HG02642 (cell line): ENCODE measurements at regions not wholly inside any gene's neighbourhood (a gene's known extent, or its start where the extent isn't known, plus 50 kb on each side); places are given as distances from the start of the nearest gene placed in this dataset.
"Not testable (repeated sequence)": the region's sequence is repeated elsewhere in the genome, so short reads cannot be mapped to it uniquely, and the experiment has no call there.

Experiments used
- ATAC-seq: cut with Tn5 transposase; IDR thresholded peaks from one replicate; pipeline ENCODE4 v1.9.1; 2021; ENCODE audit warnings: mild to moderate bottlenecking; ENCODE audit not compliant: unreplicated experiment, poor library complexity

GRCh38 chr22:22193923-22194322 is 50.7 kb upstream of the VPREB1 start:
- ATAC-seq, result no peak

- not testable (repeated sequence) for ATAC-seq
Measured at GRCh38 chr22:22193462-22193861, 51.1 kb upstream of the VPREB1 start.

GRCh38 chr22:22193006-22193405 is 51.6 kb upstream of the VPREB1 start:
- ATAC-seq, result not testable (repeated sequence)

GRCh38 chr22:22189796-22190195 is 54.8 kb upstream of the VPREB1 start:
- not testable (repeated sequence) for ATAC-seq

GRCh38 chr22:22187863-22188262 is 56.7 kb upstream of the VPREB1 start:
- ATAC-seq, result not testable (repeated sequence)

- ATAC-seq, result no peak
Measured at GRCh38 chr22:22187299-22187698, 57.3 kb upstream of the VPREB1 start.

GRCh38 chr22:22185844-22186499 is 58.6 kb upstream of the VPREB1 start:
- no peak for ATAC-seq

GRCh38 chr22:22185217-22185616 is 59.4 kb upstream of the VPREB1 start:
- ATAC-seq, result no peak

GRCh38 chr22:22184277-22184807 is 60.2 kb upstream of the VPREB1 start:
- ATAC-seq, result no peak

GRCh38 chr22:22182990-22183264 is 61.7 kb upstream of the VPREB1 start:
- no peak for ATAC-seq

GRCh38 chr22:22182218-22182989 is 62.2 kb upstream of the VPREB1 start:
- no peak for ATAC-seq

- ATAC-seq, result no peak
Measured at GRCh38 chr22:22181341-22181850, 63.2 kb upstream of the VPREB1 start.

- no peak for ATAC-seq
Measured at GRCh38 chr22:22180738-22181285, 63.8 kb upstream of the VPREB1 start.

GRCh38 chr22:22179858-22180257 is 64.7 kb upstream of the VPREB1 start:
- no peak for ATAC-seq

GRCh38 chr22:22178992-22179391 is 65.6 kb upstream of the VPREB1 start:
- no peak for ATAC-seq

- ATAC-seq, result no peak
Measured at GRCh38 chr22:22178355-22178965, 66.1 kb upstream of the VPREB1 start.

GRCh38 chr22:22176929-22177616 is 67.5 kb upstream of the VPREB1 start:
- no peak for ATAC-seq

GRCh38 chr22:22172896-22173628 is 71.5 kb upstream of the VPREB1 start:
- ATAC-seq, result not testable (repeated sequence)

- no peak for ATAC-seq
Measured at GRCh38 chr22:22171357-22172218, 73.0 kb upstream of the VPREB1 start.
